GM12878 (cell line): ENCODE measurements at regions not wholly inside any gene's neighbourhood (a gene's known extent, or its start where the extent isn't known, plus 50 kb on each side); places are given as distances from the start of the nearest gene placed in this dataset.

Source experiments
- E2F4 ChIP-seq: IDR thresholded peaks from 2 replicates; pipeline ENCODE4 v1.6.1; 2012; ENCODE audit warnings: low read depth, low read length, improper control_type of control experiment
- GABPA ChIP-seq: IDR thresholded peaks from 2 replicates; pipeline ENCODE4 v1.6.1; 2014; ENCODE audit warnings: antibody characterized with exemption, low read depth, mild to moderate bottlenecking, inconsistent platforms
- GATAD2B ChIP-seq: fragments of 450-650 bp; conservative IDR thresholded peaks from 2 replicates; pipeline ENCODE4 v1.6.1; 2017; ENCODE audit warnings: low read depth, mild to moderate bottlenecking, moderate library complexity
- JUND ChIP-seq: IDR thresholded peaks from 2 replicates; pipeline ENCODE4 v1.6.1; 2012; ENCODE audit warnings: low read depth, mild to moderate bottlenecking, low read length, improper control_type of control experiment, moderate library complexity
- MLLT1 ChIP-seq: fragments of 450-650 bp; IDR thresholded peaks from 2 replicates; pipeline ENCODE4 v1.6.1; 2016; ENCODE audit warnings: mild to moderate bottlenecking
- PBX3 ChIP-seq: IDR thresholded peaks from 2 replicates; pipeline ENCODE4 v1.6.1; 2011; ENCODE audit warnings: mild to moderate bottlenecking, low read depth, low read length, moderate library complexity; ENCODE audit not compliant: insufficient replicate concordance
- PML ChIP-seq: IDR thresholded peaks from 2 replicates; pipeline ENCODE4 v1.6.1; 2012; ENCODE audit warnings: low read length, inconsistent platforms
- SREBF2 ChIP-seq: IDR thresholded peaks from 2 replicates; pipeline ENCODE4 v1.6.1; 2012; ENCODE audit warnings: mild to moderate bottlenecking, low read length
- YY1 ChIP-seq: IDR thresholded peaks from 2 replicates; pipeline ENCODE4 v1.6.1; 2011; ENCODE audit warnings: low read depth, mild to moderate bottlenecking, low read length
- ZSCAN29 ChIP-seq: fragments of 450-650 bp; IDR thresholded peaks from 2 replicates; pipeline ENCODE4 v1.6.1; 2017; ENCODE audit warnings: mild to moderate bottlenecking, moderate library complexity

GRCh38 chr20:39623584-39624234 lies 661.6 kb downstream of the DHX35 start (continued):
- TF ChIP-seq SREBF2 (no peak), YY1 (no peak), ZSCAN29 (no peak), PML (no peak), MLLT1 (no peak), E2F4 (no peak), JUND (no peak), GABPA (no peak), PBX3 (no peak), GATAD2B (no peak)
